ENCODE measurements at regions not wholly inside any gene's neighbourhood (a gene's known extent, or its start where the extent isn't known, plus 50 kb on each side); places are given as distances from the start of the nearest gene placed in this dataset.
A peak's percentile ranks its signal among the peaks of the same experiment; 100 is the strongest.

- DNase-seq (no peak), ATAC-seq (ENCODE audit: low read depth) (no peak)
- Histone ChIP-seq H2BK120ac (ENCODE audit: low read depth, low read length) (no peak overlapping the region), H2BK5ac (ENCODE audit: low read depth, low read length, poor library complexity, severe bottlenecking) (no peak overlapping the region), H3K56ac (ENCODE audit: extremely low read depth, insufficient read depth, low read length) (no peak overlapping the region), H2AK5ac (ENCODE audit: low read depth, low read length) (no peak overlapping the region), H4K20me1 (ENCODE audit: insufficient read depth, low read length) (no peaks in the 10 kb centered on the region), H3K36me3 (ENCODE audit: control insufficient read depth, insufficient read depth, low read length) (no peaks in the 10 kb centered on the region), H2BK15ac (ENCODE audit: low read depth, low read length) (no peak overlapping the region), H2BK20ac (ENCODE audit: low read depth, low read length) (no peak overlapping the region), H3K18ac (ENCODE audit: low read depth, low read length) (no peak overlapping the region), H4K8ac (ENCODE audit: low read depth in 2 of 2, low read length in 2 of 2) (no peak overlapping the region), H3K4me2 (ENCODE audit: low read depth, low read length) (no peak overlapping the region), H3K27me3 (ENCODE audit: control insufficient read depth, insufficient read depth, low read length) (no peaks in the 10 kb centered on the region), H3K9me3 (ENCODE audit: control insufficient read depth, insufficient read depth, low read length) (peaks cover 2% of the 10 kb centered on the region; the same call in 1 of the 2 replicates), H2AK9ac (replicated peaks; ENCODE audit: low read depth, low read length, poor library complexity) (no peak overlapping the region), H3K14ac (replicated peaks; ENCODE audit: low read depth, low read length) (no peak overlapping the region), H3K9ac (ENCODE audit: low read depth, low read length) (no peak overlapping the region), H3K4me3 (ENCODE audit: insufficient read depth, low read depth, low read length) (no peak overlapping the region), H2AFZ (replicated peaks; ENCODE audit: low read length, poor library complexity) (no peak overlapping the region), H3K9me1 (ENCODE audit: insufficient read depth, low read length) (no peaks in the 10 kb centered on the region), H3K79me1 (ENCODE audit: low read depth in 1 of 2, low read length in 2 of 2) (no peaks in the 10 kb centered on the region), H3K23ac (ENCODE audit: low read depth, low read length) (no peak overlapping the region), H4K91ac (ENCODE audit: insufficient read depth, low read depth, low read length) (no peak overlapping the region), H3K4me1 (ENCODE audit: control insufficient read depth, insufficient read depth, low read length) (no peaks in the 10 kb centered on the region), H3K4ac (ENCODE audit: low read depth, low read length) (no peak overlapping the region), H3K27ac (ENCODE audit: insufficient read depth, low read length) (no peak overlapping the region), H4K5ac (ENCODE audit: low read depth, low read length) (no peak overlapping the region)
- no CpG with 5 or more reads among the region's 2 CpGs for WGBS, 2 experiments (ENCODE audit: extremely low coverage in 2 of 2, insufficient read length in 1 of 2)
- intact Hi-C loops (cut with micrococcal nuclease), result loop anchor here (10.0 kb wide), 1 partner anchor 933 kb away; no protein-coding TSS in a partner anchor
- no TSS peak for BruUV-seq (replicated peaks)
- in situ Hi-C loops (cut with MboI; ENCODE audit: low sequenced_read_pairs), result no loop called here
- ChIA-PET CTCF (no interaction called here), POLR2A (ENCODE audit: unreplicated experiment) (no interaction called here)
- TF ChIP-seq CEBPB (IDR thresholded peaks at IDR 0.05; ENCODE audit: low read depth, low read length), result peak; percentile 61; the same call in 1 of the 2 replicates
- TF ChIP-seq MAFK (IDR thresholded peaks at IDR 0.05; ENCODE audit: low read depth, low read length), result no peak
- TF ChIP-seq BHLHE40 (IDR thresholded peaks at IDR 0.05; ENCODE audit: low read depth, low read length), result no peak
- dilution Hi-C loops (cut with HindIII; ENCODE audit: low sequenced_read_pairs, unreplicated experiment), result no loop called here
Measured at GRCh38 chr12:30448038-30448437, 247.6 kb downstream of the IPO8 start.
